Activated T-cell treated with anti-CD3 and anti-CD28 coated beads, Interleukin-2, amount 50 U/mL, for 48 hours (primary cell): ENCODE measurements at regions not wholly inside any gene's neighbourhood (a gene's known extent, or its start where the extent isn't known, plus 50 kb on each side); places are given as distances from the start of the nearest gene placed in this dataset.
"Not testable (repeated sequence)": the region's sequence is repeated elsewhere in the genome, so short reads cannot be mapped to it uniquely, and the experiment has no call there.

Experiments used
- DNase-seq, 2 experiments: peaks; one replicate each; pipeline ENCODE4 v3.0.0-alpha.2; 2020

GRCh38 chr1:234769986-234770795 lies 160.2 kb upstream of the IRF2BP2 start:
- DNase-seq = peak; percentile 21 to 24

- no peak for DNase-seq
These were observed 159.5 kb upstream of the IRF2BP2 start for GRCh38 chr1:234769284-234769985.

- peak; percentile 74 to 77 for DNase-seq
These were observed 158.7 kb upstream of the IRF2BP2 start for GRCh38 chr1:234768569-234769283.

GRCh38 chr1:234768171-234768568 lies 158.2 kb upstream of the IRF2BP2 start:
- DNase-seq = peak in 1 of 2 experiments; percentile 56

- no peak for DNase-seq
These were observed 155.7 kb upstream of the IRF2BP2 start for GRCh38 chr1:234765672-234766071.

- no peak for DNase-seq
These were observed 155.2 kb upstream of the IRF2BP2 start for GRCh38 chr1:234765181-234765580.

- no peak for DNase-seq
These were observed 153.9 kb upstream of the IRF2BP2 start for GRCh38 chr1:234763910-234764309.

- DNase-seq = no peak
These were observed 153.4 kb upstream of the IRF2BP2 start for GRCh38 chr1:234763367-234763766.

GRCh38 chr1:234762127-234762526 lies 152.1 kb upstream of the IRF2BP2 start:
- DNase-seq = not testable (repeated sequence)

GRCh38 chr1:234760303-234760723 lies 150.3 kb upstream of the IRF2BP2 start:
- no peak for DNase-seq

- DNase-seq = no peak
These were observed 149.9 kb upstream of the IRF2BP2 start for GRCh38 chr1:234759888-234760287.

- DNase-seq = no peak
These were observed 148.9 kb upstream of the IRF2BP2 start for GRCh38 chr1:234758851-234759250.

GRCh38 chr1:234756857-234757256 lies 146.9 kb upstream of the IRF2BP2 start:
- no peak for DNase-seq

GRCh38 chr1:234756066-234756774 lies 146.2 kb upstream of the IRF2BP2 start:
- DNase-seq = no peak

- no peak for DNase-seq
These were observed 145.5 kb upstream of the IRF2BP2 start for GRCh38 chr1:234755449-234755863.

- no peak for DNase-seq
These were observed 144.0 kb upstream of the IRF2BP2 start for GRCh38 chr1:234753979-234754378.

GRCh38 chr1:234752927-234753326 lies 142.9 kb upstream of the IRF2BP2 start:
- DNase-seq = no peak

GRCh38 chr1:234751678-234752077 lies 141.7 kb upstream of the IRF2BP2 start:
- no peak for DNase-seq

GRCh38 chr1:234750922-234751627 lies 141.1 kb upstream of the IRF2BP2 start:
- DNase-seq = no peak

GRCh38 chr1:234748713-234749112 lies 138.7 kb upstream of the IRF2BP2 start:
- DNase-seq = no peak

- no peak for DNase-seq
These were observed 138.1 kb upstream of the IRF2BP2 start for GRCh38 chr1:234748066-234748465.

GRCh38 chr1:234746798-234747196 lies 136.8 kb upstream of the IRF2BP2 start:
- DNase-seq = no peak
